RWPE1 (cell line): ENCODE measurements at regions not wholly inside any gene's neighbourhood (a gene's known extent, or its start where the extent isn't known, plus 50 kb on each side); places are given as distances from the start of the nearest gene placed in this dataset.

Source experiments
- CTCF ChIA-PET: fragments of 350-600 bp; sonication (Branson Sonifier 250); formaldehyde crosslinking; extraction: SDS; loops from one replicate; lab custom pipeline; 2021; lab: Yijun Ruan, JAX
- POLR2A ChIA-PET: fragments of 400-600 bp; formaldehyde crosslinking; extraction: SDS; loops from one replicate; lab custom pipeline; 2020; ENCODE audit warnings: antibody characterized with exemption; ENCODE audit not compliant: low non-redundant PET; lab: Yijun Ruan, JAX
- DNase-seq: peaks from one replicate; pipeline ENCODE4 v3.0.0; 2012; ENCODE audit warnings: low spot score
- H3K27ac ChIP-seq: fragments of 450-650 bp; 2 replicates; pipeline ENCODE4 v1.5.1; 2017
- CTCF ChIP-seq: fragments of 450-650 bp; conservative IDR thresholded peaks from 2 replicates; pipeline ENCODE4 v1.5.1; 2017; ENCODE audit warnings: low read depth, mild to moderate bottlenecking

- H3K27ac ChIP-seq: no peak overlapping the region
- POLR2A ChIA-PET: no interaction called here
- CTCF ChIA-PET: no interaction called here
- TF ChIP-seq CTCF: no peak
- DNase-seq: no peak
Measured at GRCh38 chr6:14920276-14920675, 325.6 kb upstream of the JARID2 start.

- DNase-seq: no peak
- H3K27ac ChIP-seq: no peak overlapping the region
- CTCF ChIA-PET: no interaction called here
- TF ChIP-seq CTCF: no peak
- POLR2A ChIA-PET: no interaction called here
Measured at GRCh38 chr6:14921170-14921569, 324.7 kb upstream of the JARID2 start.

GRCh38 chr6:14921878-14922671 is 323.8 kb upstream of the JARID2 start:
- no peak overlapping the region for H3K27ac ChIP-seq
- TF ChIP-seq CTCF: no peak
- no peak for DNase-seq
- POLR2A ChIA-PET: no interaction called here
- CTCF ChIA-PET: no interaction called here

- DNase-seq: no peak
- ChIA-PET CTCF (no interaction called here), POLR2A (no interaction called here)
- TF ChIP-seq CTCF: no peak
- H3K27ac ChIP-seq: no peak overlapping the region
Measured at GRCh38 chr6:14922706-14923460, 323.0 kb upstream of the JARID2 start.

- TF ChIP-seq CTCF: no peak
- ChIA-PET CTCF (no interaction called here), POLR2A (no interaction called here)
- DNase-seq: no peak
- H3K27ac ChIP-seq: no peak overlapping the region
Measured at GRCh38 chr6:14924126-14925024, 321.5 kb upstream of the JARID2 start.

GRCh38 chr6:14925025-14925698 is 320.7 kb upstream of the JARID2 start:
- no peak overlapping the region for H3K27ac ChIP-seq
- TF ChIP-seq CTCF: no peak
- CTCF ChIA-PET: no interaction called here
- no peak for DNase-seq
- POLR2A ChIA-PET: no interaction called here
